Psoas muscle (tissue), 7 donors: ENCODE measurements at regions not wholly inside any gene's neighbourhood (a gene's known extent, or its start where the extent isn't known, plus 50 kb on each side); places are given as distances from the start of the nearest gene placed in this dataset.

Source experiments
- ATAC-seq, 4 donors: fragments of 200-7000 bp; cut with Tn5 transposase; one replicate each; pipeline ENCODE4 v1.9.1; 2020; ENCODE audit warnings: moderate library complexity in 3 of 4, mild to moderate bottlenecking in 2 of 4
- DNase-seq, 2 donors: peaks; one replicate each; pipeline ENCODE4 v3.0.0-alpha.2; 2020
- H3K27ac ChIP-seq: fragments of 200-600 bp; one replicate; pipeline ENCODE4 v1.8.0; 2022
- H3K27me3 ChIP-seq, 3 donors: fragments of 200-600 bp in 1 of 3; one replicate each; pipeline versions ENCODE4 v1.6.1 to v1.8.0; 2013 to 2022; ENCODE audit warnings: low read length in 2 of 3, mild to moderate bottlenecking in 2 of 3, moderate library complexity in 1 of 3; ENCODE audit not compliant: insufficient read depth in 3 of 3
- H3K36me3 ChIP-seq, 2 donors: fragments of 200-600 bp in 1 of 2; one replicate each; pipeline versions ENCODE4 v1.6.1 to v1.8.0; 2013 to 2022; ENCODE audit warnings: low read depth in 1 of 2, mild to moderate bottlenecking in 1 of 2, moderate library complexity in 1 of 2; ENCODE audit not compliant: insufficient read depth in 1 of 2
- H3K4me1 ChIP-seq: fragments of 200-600 bp; one replicate; pipeline ENCODE4 v1.8.0; 2022
- H3K4me3 ChIP-seq: fragments of 200-600 bp; one replicate; pipeline ENCODE4 v1.8.0; 2022; ENCODE audit warnings: mild to moderate bottlenecking
- H3K9me3 ChIP-seq: fragments of 200-600 bp; one replicate; pipeline ENCODE4 v1.8.0; 2022
- CTCF ChIP-seq: fragments of 200-600 bp; IDR thresholded peaks from one replicate; pipeline ENCODE4 v1.8.0; 2022; ENCODE audit warnings: antibody characterized with exemption
- WGBS, 3 donors: extraction: QIAGEN DNeasy Blood & Tissue Kit; methylation state at CpG; one replicate each; pipeline versions ENCODE4 v1.1.6 to v1.1.7; 2013; 5-methylcytosine and 5-hydroxymethylcytosine counted together
- intact Hi-C, 2 donors: fragments of 100-400 bp; cut with DNase I; formaldehyde crosslinking; loops; one replicate each; pipeline versions ENCODE4 v1.11.0 to v1.14.2; 2022
- donor health status: healthy with polysubstance abuse.
- donor health status: DM: no; HTN: no; CAD: no; lungs with moderate emphysema.
- donor health status: Bipolar disorder and iron deficiency.
- donor health status: healthy.
- donor health status: DM: yes; HTN: yes; CAD: no.
- donor health status: DM: no; HTN: no; CAD: no.
- donor health status: DM: yes; HTN: yes; CAD: no.

GRCh38 chr12:92571169-92571568, 131.6 kb upstream of the PLEKHG7 start:
- H3K27ac ChIP-seq = no peak overlapping the region
- H3K27me3 ChIP-seq = no peaks in the 10 kb centered on the region
- ATAC-seq (no peak), DNase-seq (no peak)
- intact Hi-C loops = loop anchor here (5.0 to 10.0 kb wide), 5 partner anchors 76 to 1189 kb away; no protein-coding TSS in a partner anchor
- no peaks in the 10 kb centered on the region for H3K9me3 ChIP-seq
- TF ChIP-seq CTCF = no peak
- no peaks in the 10 kb centered on the region for H3K36me3 ChIP-seq
- H3K4me1 ChIP-seq = no peaks in the 10 kb centered on the region
- no peak overlapping the region for H3K4me3 ChIP-seq
- 54 to 80% (median 64%) methylated on average over 4 of the region's 4 CpGs for WGBS, 3 donors

GRCh38 chr12:92570056-92570753, 132.6 kb upstream of the PLEKHG7 start:
- ATAC-seq (peak; percentile 63 to 87 (median 76)), DNase-seq (no peak)
- intact Hi-C loops = loop anchor here (5.0 to 10.0 kb wide), 5 partner anchors 77 to 1188 kb away; no protein-coding TSS in a partner anchor
- Histone ChIP-seq H3K27me3 (no peaks in the 10 kb centered on the region), H3K4me1 (no peaks in the 10 kb centered on the region), H3K27ac (no peak overlapping the region), H3K9me3 (no peaks in the 10 kb centered on the region), H3K36me3 (no peaks in the 10 kb centered on the region), H3K4me3 (no peak overlapping the region)
- TF ChIP-seq CTCF = peak; percentile 87
- WGBS, 3 donors = 2 to 11% (median 3%) methylated on average over 4 of the region's 4 CpGs

GRCh38 chr12:92568691-92569090, 134.1 kb upstream of the PLEKHG7 start:
- no peaks in the 10 kb centered on the region for H3K9me3 ChIP-seq
- WGBS, 3 donors = 61 to 75% (median 66%) methylated on average over 2 of the region's 2 CpGs
- no peaks in the 10 kb centered on the region for H3K4me1 ChIP-seq
- TF ChIP-seq CTCF = no peak
- intact Hi-C loops = loop anchor here in 1 of 2 donors (10.0 kb wide), 1 partner anchor 324 kb away; no protein-coding TSS in a partner anchor
- H3K36me3 ChIP-seq = no peaks in the 10 kb centered on the region
- no peak for DNase-seq
- no peak overlapping the region for H3K4me3 ChIP-seq
- no peaks in the 10 kb centered on the region for H3K27me3 ChIP-seq
- no peak for ATAC-seq
- no peak overlapping the region for H3K27ac ChIP-seq

- Histone ChIP-seq H3K4me3 (no peak overlapping the region), H3K27me3 (no peaks in the 10 kb centered on the region), H3K27ac (no peak overlapping the region), H3K9me3 (no peaks in the 10 kb centered on the region), H3K4me1 (no peaks in the 10 kb centered on the region), H3K36me3 (no peaks in the 10 kb centered on the region)
- ATAC-seq = no peak
- no peak for TF ChIP-seq CTCF
- no peak for DNase-seq
- intact Hi-C loops = loop anchor here in 1 of 2 donors (10.0 kb wide), 1 partner anchor 322 kb away; no protein-coding TSS in a partner anchor
Measured at GRCh38 chr12:92566448-92567019, 136.3 kb upstream of the PLEKHG7 start.
